Esophagus (tissue), 2 donors: ENCODE measurements at regions not wholly inside any gene's neighbourhood (a gene's known extent, or its start where the extent isn't known, plus 50 kb on each side); places are given as distances from the start of the nearest gene placed in this dataset.

ENCODE experiments used
- H3K27ac ChIP-seq, 2 donors: one replicate each; pipeline ENCODE4 v1.5.1; 2013; ENCODE audit warnings: low read depth in 2 of 2, mild to moderate bottlenecking in 2 of 2, inconsistent platforms in 1 of 2, low read length in 1 of 2, moderate library complexity in 1 of 2
- H3K27me3 ChIP-seq, 2 donors: one replicate each; pipeline ENCODE4 v1.6.1; 2013; ENCODE audit warnings: low read length in 2 of 2, control low read depth in 1 of 2, mild to moderate bottlenecking in 1 of 2; ENCODE audit not compliant: insufficient read depth in 2 of 2, control insufficient read depth in 1 of 2
- H3K36me3 ChIP-seq, 2 donors: one replicate each; pipeline ENCODE4 v1.6.1; 2013; ENCODE audit warnings: low read length in 1 of 2; ENCODE audit not compliant: control insufficient read depth in 2 of 2, insufficient read depth in 2 of 2
- H3K4me1 ChIP-seq, 2 donors: one replicate each; pipeline ENCODE4 v1.6.1; 2013; ENCODE audit warnings: low read length in 1 of 2; ENCODE audit not compliant: control insufficient read depth in 2 of 2, insufficient read depth in 2 of 2
- H3K4me3 ChIP-seq, 2 donors: one replicate each; pipeline ENCODE4 v1.5.1; 2013; ENCODE audit warnings: low read length in 2 of 2, mild to moderate bottlenecking in 2 of 2, low read depth in 1 of 2, moderate library complexity in 1 of 2
- H3K9me3 ChIP-seq, 2 donors: one replicate each; pipeline ENCODE4 v1.6.1; 2013; ENCODE audit warnings: mild to moderate bottlenecking in 2 of 2, low read depth in 1 of 2, low read length in 1 of 2, moderate library complexity in 1 of 2; ENCODE audit not compliant: control insufficient read depth in 2 of 2, insufficient read depth in 1 of 2
- WGBS, 2 donors: extraction: QIAGEN DNeasy Blood & Tissue Kit; methylation state at CpG; one replicate each; pipeline ENCODE4 v1.1.7; 2013; 5-methylcytosine and 5-hydroxymethylcytosine counted together
- donor health status: healthy with polysubstance abuse.
- donor health status: Bipolar disorder and iron deficiency.

GRCh38 chr4:144338148-144338547 lies 197.6 kb upstream of the GYPA start:
- H3K27ac ChIP-seq = no peak overlapping the region
- H3K9me3 ChIP-seq = no peaks in the 10 kb centered on the region
- no peaks in the 10 kb centered on the region for H3K36me3 ChIP-seq
- H3K4me3 ChIP-seq = no peak overlapping the region
- no peaks in the 10 kb centered on the region for H3K4me1 ChIP-seq
- H3K27me3 ChIP-seq = no peaks in the 10 kb centered on the region

- Histone ChIP-seq H3K9me3 (no peaks in the 10 kb centered on the region), H3K36me3 (no peaks in the 10 kb centered on the region), H3K4me1 (no peaks in the 10 kb centered on the region), H3K4me3 (no peak overlapping the region), H3K27ac (no peak overlapping the region), H3K27me3 (no peaks in the 10 kb centered on the region)
- WGBS, 2 donors = 76 to 86% methylated on average over 2 of the region's 2 CpGs
Observed at GRCh38 chr4:144338834-144339233, 198.3 kb upstream of the GYPA start.

- 92% methylated on average over 2 of the region's 2 CpGs for WGBS, 2 donors
- Histone ChIP-seq H3K4me1 (no peaks in the 10 kb centered on the region), H3K4me3 (no peak overlapping the region), H3K36me3 (no peaks in the 10 kb centered on the region), H3K27ac (no peak overlapping the region), H3K9me3 (no peaks in the 10 kb centered on the region), H3K27me3 (no peaks in the 10 kb centered on the region)
Observed at GRCh38 chr4:144340931-144341330, 200.4 kb upstream of the GYPA start.

GRCh38 chr4:144342949-144343760 lies 202.6 kb upstream of the GYPA start:
- no peak overlapping the region for H3K4me3 ChIP-seq
- no peaks in the 10 kb centered on the region for H3K36me3 ChIP-seq
- no peaks in the 10 kb centered on the region for H3K4me1 ChIP-seq
- 70 to 75% methylated on average over 7 of the region's 7 CpGs for WGBS, 2 donors
- no peaks in the 10 kb centered on the region for H3K27me3 ChIP-seq
- no peaks in the 10 kb centered on the region for H3K9me3 ChIP-seq
- peak overlapping the region in 1 of 2 donors; percentile 13 for H3K27ac ChIP-seq

GRCh38 chr4:144347121-144347520 lies 206.6 kb upstream of the GYPA start:
- WGBS, 2 donors = 66 to 70% methylated on average over 4 of the region's 4 CpGs
- Histone ChIP-seq H3K27ac (no peak overlapping the region), H3K4me3 (no peak overlapping the region), H3K36me3 (no peaks in the 10 kb centered on the region), H3K9me3 (no peaks in the 10 kb centered on the region), H3K27me3 (no peaks in the 10 kb centered on the region), H3K4me1 (no peaks in the 10 kb centered on the region)

- no peaks in the 10 kb centered on the region for H3K9me3 ChIP-seq
- no peak overlapping the region for H3K4me3 ChIP-seq
- no peaks in the 10 kb centered on the region for H3K4me1 ChIP-seq
- no peaks in the 10 kb centered on the region for H3K27me3 ChIP-seq
- 85 to 88% methylated on average over 2 of the region's 2 CpGs for WGBS, 2 donors
- H3K36me3 ChIP-seq = no peaks in the 10 kb centered on the region
- no peak overlapping the region for H3K27ac ChIP-seq
Observed at GRCh38 chr4:144350706-144351105, 210.2 kb upstream of the GYPA start.

GRCh38 chr4:144351306-144351705 lies 210.8 kb upstream of the GYPA start:
- Histone ChIP-seq H3K36me3 (no peaks in the 10 kb centered on the region), H3K4me3 (no peak overlapping the region), H3K9me3 (no peaks in the 10 kb centered on the region), H3K27ac (no peak overlapping the region), H3K27me3 (no peaks in the 10 kb centered on the region), H3K4me1 (no peaks in the 10 kb centered on the region)
- 53 to 75% methylated on average over 3 of the region's 3 CpGs for WGBS, 2 donors

- 46 to 48% methylated on average over 5 of the region's 5 CpGs for WGBS, 2 donors
- Histone ChIP-seq H3K4me1 (no peaks in the 10 kb centered on the region), H3K36me3 (no peaks in the 10 kb centered on the region), H3K27ac (no peak overlapping the region), H3K9me3 (no peaks in the 10 kb centered on the region), H3K27me3 (no peaks in the 10 kb centered on the region), H3K4me3 (no peak overlapping the region)
Observed at GRCh38 chr4:144353292-144353691, 212.8 kb upstream of the GYPA start.

GRCh38 chr4:144355811-144356757 lies 215.6 kb upstream of the GYPA start:
- no peak overlapping the region for H3K27ac ChIP-seq
- 25 to 33% methylated on average over 10 of the region's 10 CpGs for WGBS, 2 donors
- no peak overlapping the region for H3K4me3 ChIP-seq
- H3K36me3 ChIP-seq = no peaks in the 10 kb centered on the region
- H3K4me1 ChIP-seq = no peaks in the 10 kb centered on the region
- H3K27me3 ChIP-seq = no peaks in the 10 kb centered on the region
- H3K9me3 ChIP-seq = no peaks in the 10 kb centered on the region
